PC-3 (cell line): ENCODE measurements at regions not wholly inside any gene's neighbourhood (a gene's known extent, or its start where the extent isn't known, plus 50 kb on each side); places are given as distances from the start of the nearest gene placed in this dataset.

Experiments used
- ATAC-seq: fragments of 200-7000 bp; cut with Tn5 transposase; 2 replicates; pipeline ENCODE4 v1.9.1; 2020; ENCODE audit warnings: mild to moderate bottlenecking, moderate library complexity
- BruUV-seq: library from RNA; stranded (reverse); fragments of 400-500 nt; replicated peaks from 2 replicates; lab custom pipeline; 2021; lab: Mats Ljungman, UMichigan
- CTCF ChIA-PET: fragments of 300-600 bp; sonication (Branson Sonifier 250); formaldehyde crosslinking; loops from one replicate; lab custom pipeline; 2022; ENCODE audit warnings: antibody characterized with exemption; lab: Charles Lee
- POLR2A ChIA-PET: fragments of 300-600 bp; sonication (Branson Sonifier 250); formaldehyde crosslinking; loops from one replicate; lab custom pipeline; 2022; ENCODE audit warnings: antibody characterized with exemption; ENCODE audit not compliant: unreplicated experiment; lab: Charles Lee
- DNase-seq: peaks from one replicate; pipeline ENCODE4 v3.0.0-alpha.2; 2015
- H2AFZ ChIP-seq: fragments of 300-600 bp; sonication (generic); 2 replicates; pipeline ENCODE4 v1.6.0; 2016; ENCODE audit warnings: antibody characterized with exemption, low read length
- H3F3A ChIP-seq: fragments of 300-600 bp; sonication (generic); one replicate; pipeline ENCODE4 v1.6.0; 2017; ENCODE audit warnings: antibody characterized with exemption, low read length, control low read depth, mild to moderate bottlenecking; ENCODE audit not compliant: unreplicated experiment
- H3K27ac ChIP-seq: fragments of 300-600 bp; sonication (generic); 2 replicates; pipeline ENCODE4 v1.5.1; 2016; ENCODE audit warnings: mild to moderate bottlenecking, low read length
- H3K27me3 ChIP-seq: fragments of 300-600 bp; sonication (generic); 2 replicates; pipeline ENCODE4 v1.6.1; 2016; ENCODE audit warnings: low read length, mixed read lengths
- H3K36me3 ChIP-seq: fragments of 300-600 bp; sonication (generic); 2 replicates; pipeline ENCODE4 v1.6.1; 2016; ENCODE audit warnings: low read depth, mixed run types, low read length, mixed read lengths
- H3K4me1 ChIP-seq: fragments of 300-600 bp; sonication (generic); 2 replicates; pipeline ENCODE4 v1.5.1; 2016; ENCODE audit warnings: low read length; ENCODE audit not compliant: insufficient read depth
- H3K4me2 ChIP-seq: fragments of 300-600 bp; sonication (generic); 2 replicates; pipeline ENCODE4 v1.6.0; 2016; ENCODE audit warnings: low read length
- H3K4me3 ChIP-seq: fragments of 300-600 bp; sonication (generic); 2 replicates; pipeline ENCODE4 v1.5.1; 2016; ENCODE audit warnings: mild to moderate bottlenecking, low read length, mixed read lengths
- H3K79me2 ChIP-seq: fragments of 300-600 bp; sonication (generic); 2 replicates; pipeline ENCODE4 v1.6.1; 2017; ENCODE audit warnings: low read length, mixed read lengths
- H3K9ac ChIP-seq: fragments of 300-600 bp; sonication (generic); 2 replicates; pipeline ENCODE4 v1.6.0; 2016; ENCODE audit warnings: mild to moderate bottlenecking, low read length
- H3K9me2 ChIP-seq: fragments of 300-600 bp; sonication (generic); replicated peaks from 2 replicates; pipeline ENCODE4 v1.6.1; 2016; ENCODE audit warnings: mixed run types, low read length, mixed read lengths
- H3K9me3 ChIP-seq: fragments of 300-600 bp; sonication (generic); 2 replicates; pipeline ENCODE4 v1.6.1; 2016; ENCODE audit warnings: low read length, mixed read lengths
- H4K20me1 ChIP-seq: fragments of 300-600 bp; sonication (generic); 2 replicates; pipeline ENCODE4 v1.6.1; 2016; ENCODE audit warnings: low read length, mixed read lengths
- CTCF ChIP-seq: fragments of 300-600 bp; sonication (generic); conservative IDR thresholded peaks from 2 replicates; pipeline ENCODE4 v1.5.1; 2017; ENCODE audit warnings: antibody characterized with exemption, low read depth, mild to moderate bottlenecking, low read length
- EZH2 ChIP-seq: fragments of 300-600 bp; sonication (generic); IDR thresholded peaks from one replicate; pipeline ENCODE4 v1.6.1; 2017; ENCODE audit warnings: antibody characterized with exemption, mild to moderate bottlenecking, low read length; ENCODE audit not compliant: unreplicated experiment
- EZH2phosphoT487 ChIP-seq: fragments of 300-600 bp; sonication (generic); IDR thresholded peaks from 2 replicates; pipeline ENCODE4 v1.6.1; 2018; ENCODE audit warnings: mild to moderate bottlenecking, antibody characterized with exemption, low read length, borderline replicate concordance
- intact Hi-C: fragments of 100-400 bp; cut with micrococcal nuclease; formaldehyde crosslinking; loops from 2 replicates; pipeline ENCODE4 v1.9.0; 2023

DNA sequence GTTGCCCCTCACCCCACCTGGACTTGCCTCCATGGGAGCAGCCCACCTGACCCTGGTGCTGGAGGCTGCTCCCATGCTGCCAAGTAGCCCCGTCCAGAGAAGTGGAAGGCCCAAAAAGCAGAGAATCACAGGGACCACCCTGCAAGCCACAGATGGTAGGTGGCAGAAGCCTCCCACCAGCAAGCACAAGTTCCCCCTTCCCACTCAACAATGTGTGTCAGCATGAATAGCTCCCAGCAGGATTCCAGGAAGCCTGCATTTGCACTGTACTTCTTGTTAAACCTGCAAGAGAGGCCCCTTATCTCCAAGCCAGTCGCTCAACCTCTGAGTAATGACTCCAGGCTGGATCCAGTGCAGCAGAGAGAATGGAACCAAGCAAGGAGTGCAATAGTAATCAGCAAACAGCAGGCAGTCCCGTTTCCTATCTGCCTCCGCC, 180.8 kb upstream of the CST7 start:
- H3F3A ChIP-seq: no peaks in the 10 kb centered on the region
- H3K4me1 ChIP-seq: peaks cover 18% of the 10 kb centered on the region
- no peak overlapping the region for H3K9ac ChIP-seq
- H4K20me1 ChIP-seq: no peaks in the 10 kb centered on the region
- intact Hi-C loops: no loop called here
- H3K36me3 ChIP-seq: no peaks in the 10 kb centered on the region
- no peak overlapping the region for H2AFZ ChIP-seq
- peaks cover 23% of the 10 kb centered on the region for H3K27me3 ChIP-seq
- H3K9me3 ChIP-seq: no peaks in the 10 kb centered on the region
- H3K4me3 ChIP-seq: no peak overlapping the region
- ChIA-PET POLR2A (no interaction called here), CTCF (no interaction called here)
- no peaks in the 10 kb centered on the region for H3K9me2 ChIP-seq
- H3K27ac ChIP-seq: no peak overlapping the region
- no peak for ATAC-seq
- no peaks in the 10 kb centered on the region for H3K79me2 ChIP-seq
- no TSS peak for BruUV-seq
- H3K4me2 ChIP-seq: no peak overlapping the region
- TF ChIP-seq EZH2 (no peak), CTCF (no peak), EZH2phosphoT487 (no peak)
- DNase-seq: peak; percentile 28

- H3K4me3 ChIP-seq: no peak overlapping the region
- H3K27me3 ChIP-seq: peaks cover 16% of the 10 kb centered on the region
- H3K27ac ChIP-seq: no peak overlapping the region
- no peak overlapping the region for H3K9ac ChIP-seq
- intact Hi-C loops: no loop called here
- ChIA-PET POLR2A (no interaction called here), CTCF (no interaction called here)
- no peak for TF ChIP-seq EZH2phosphoT487
- no peak for TF ChIP-seq EZH2
- TF ChIP-seq CTCF: no peak
- peaks cover 25% of the 10 kb centered on the region for H3K4me1 ChIP-seq
- BruUV-seq: no TSS peak
- H2AFZ ChIP-seq: no peak overlapping the region
- no peaks in the 10 kb centered on the region for H4K20me1 ChIP-seq
- no peaks in the 10 kb centered on the region for H3F3A ChIP-seq
- no peaks in the 10 kb centered on the region for H3K79me2 ChIP-seq
- no peaks in the 10 kb centered on the region for H3K9me3 ChIP-seq
- ATAC-seq (no peak), DNase-seq (no peak)
- H3K9me2 ChIP-seq: no peaks in the 10 kb centered on the region
- no peak overlapping the region for H3K4me2 ChIP-seq
- H3K36me3 ChIP-seq: no peaks in the 10 kb centered on the region
These were observed 180.1 kb upstream of the CST7 start for GRCh38 chr20:24768713-24769601.
